ENCODE measurements at regions not wholly inside any gene's neighbourhood (a gene's known extent, or its start where the extent isn't known, plus 50 kb on each side); places are given as distances from the start of the nearest gene placed in this dataset.
A peak's percentile ranks its signal among the peaks of the same experiment; 100 is the strongest.

DNA sequence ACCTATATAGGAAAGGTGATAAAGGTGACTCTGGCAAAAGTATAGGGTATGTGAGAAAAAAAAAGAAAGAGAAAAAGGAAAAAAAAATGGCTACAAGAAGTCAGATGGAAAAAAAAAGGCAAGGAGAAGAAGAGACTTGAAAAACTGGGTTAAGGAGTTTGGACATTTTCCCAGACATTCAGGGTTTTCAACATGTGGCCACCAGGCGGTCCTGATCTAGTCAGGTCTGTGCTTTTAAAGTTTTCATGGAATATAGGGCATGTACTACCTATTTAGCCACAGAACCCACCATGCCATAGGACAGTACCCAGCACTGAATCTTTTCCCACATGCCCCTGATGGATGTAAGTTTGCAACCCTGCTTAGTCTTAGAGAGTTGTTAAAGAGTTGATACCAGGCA is 433.7 kb downstream of the MAFB start:
- Mint-ChIP-seq H3K27ac (no peak overlapping the region), H3K36me3 (peaks cover 2% of the 10 kb centered on the region), H3K4me3 (no peak overlapping the region), H3K27me3 (ENCODE audit: low read depth) (no peaks in the 10 kb centered on the region), H3K4me1 (peaks cover 3% of the 10 kb centered on the region), H3K9me3 (peaks cover 8% of the 10 kb centered on the region)
- DNase-seq (ENCODE audit: low spot score in 2 of 2, unreplicated experiment in 2 of 2), result no peak
- TF ChIP-seq, protein P1, sequence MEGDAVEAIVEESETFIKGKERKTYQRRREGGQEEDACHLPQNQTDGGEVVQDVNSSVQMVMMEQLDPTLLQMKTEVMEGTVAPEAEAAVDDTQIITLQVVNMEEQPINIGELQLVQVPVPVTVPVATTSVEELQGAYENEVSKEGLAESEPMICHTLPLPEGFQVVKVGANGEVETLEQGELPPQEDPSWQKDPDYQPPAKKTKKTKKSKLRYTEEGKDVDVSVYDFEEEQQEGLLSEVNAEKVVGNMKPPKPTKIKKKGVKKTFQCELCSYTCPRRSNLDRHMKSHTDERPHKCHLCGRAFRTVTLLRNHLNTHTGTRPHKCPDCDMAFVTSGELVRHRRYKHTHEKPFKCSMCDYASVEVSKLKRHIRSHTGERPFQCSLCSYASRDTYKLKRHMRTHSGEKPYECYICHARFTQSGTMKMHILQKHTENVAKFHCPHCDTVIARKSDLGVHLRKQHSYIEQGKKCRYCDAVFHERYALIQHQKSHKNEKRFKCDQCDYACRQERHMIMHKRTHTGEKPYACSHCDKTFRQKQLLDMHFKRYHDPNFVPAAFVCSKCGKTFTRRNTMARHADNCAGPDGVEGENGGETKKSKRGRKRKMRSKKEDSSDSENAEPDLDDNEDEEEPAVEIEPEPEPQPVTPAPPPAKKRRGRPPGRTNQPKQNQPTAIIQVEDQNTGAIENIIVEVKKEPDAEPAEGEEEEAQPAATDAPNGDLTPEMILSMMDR (IDR thresholded peaks at IDR 0.05; ENCODE audit: unreplicated experiment), result peak; percentile 30

DNA sequence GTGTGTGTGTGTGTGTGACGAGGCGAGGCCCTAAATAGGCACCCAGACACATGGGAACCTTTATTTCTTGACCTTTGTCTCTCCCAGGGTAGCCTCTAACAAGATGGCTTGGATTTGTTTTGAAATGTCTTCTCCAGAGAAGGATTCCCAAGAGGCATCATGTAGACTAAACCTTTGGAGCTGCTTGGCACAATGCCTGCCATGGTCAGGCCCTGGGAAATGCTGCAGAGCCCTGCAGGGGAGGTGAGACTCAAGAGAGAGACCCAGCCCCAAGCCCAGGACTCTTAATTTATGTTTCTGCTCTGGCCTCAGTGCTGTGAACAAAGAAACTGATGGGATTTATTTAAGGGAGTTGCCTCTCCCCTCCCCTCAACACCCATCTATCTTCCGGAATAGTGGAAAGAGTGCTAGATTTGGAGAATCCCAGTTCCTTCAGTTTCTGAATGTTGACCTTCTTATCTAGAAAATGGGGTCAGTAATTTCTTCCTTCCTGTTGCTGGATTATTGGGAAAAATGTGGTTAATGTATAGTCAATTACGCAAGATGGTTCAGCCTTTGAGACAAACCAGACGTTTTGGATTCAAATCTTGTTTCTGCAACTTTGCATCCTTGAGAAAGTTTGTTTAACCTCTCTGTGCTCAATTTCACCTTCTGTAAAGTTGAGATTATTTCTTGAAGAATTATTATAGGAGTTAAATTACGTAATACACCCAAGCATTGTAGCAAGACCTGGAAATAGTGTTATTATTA is 434.8 kb downstream of the MAFB start:
- Mint-ChIP-seq H3K4me1 (peaks cover 3% of the 10 kb centered on the region), H3K27ac (no peak overlapping the region), H3K4me3 (no peak overlapping the region), H3K27me3 (ENCODE audit: low read depth) (no peaks in the 10 kb centered on the region), H3K9me3 (peaks cover 13% of the 10 kb centered on the region), H3K36me3 (peaks cover 2% of the 10 kb centered on the region)
- TF ChIP-seq, protein P1 (IDR thresholded peaks at IDR 0.05; ENCODE audit: unreplicated experiment), result no peak
- DNase-seq (ENCODE audit: low spot score in 2 of 2, unreplicated experiment in 2 of 2), result no peak

DNA sequence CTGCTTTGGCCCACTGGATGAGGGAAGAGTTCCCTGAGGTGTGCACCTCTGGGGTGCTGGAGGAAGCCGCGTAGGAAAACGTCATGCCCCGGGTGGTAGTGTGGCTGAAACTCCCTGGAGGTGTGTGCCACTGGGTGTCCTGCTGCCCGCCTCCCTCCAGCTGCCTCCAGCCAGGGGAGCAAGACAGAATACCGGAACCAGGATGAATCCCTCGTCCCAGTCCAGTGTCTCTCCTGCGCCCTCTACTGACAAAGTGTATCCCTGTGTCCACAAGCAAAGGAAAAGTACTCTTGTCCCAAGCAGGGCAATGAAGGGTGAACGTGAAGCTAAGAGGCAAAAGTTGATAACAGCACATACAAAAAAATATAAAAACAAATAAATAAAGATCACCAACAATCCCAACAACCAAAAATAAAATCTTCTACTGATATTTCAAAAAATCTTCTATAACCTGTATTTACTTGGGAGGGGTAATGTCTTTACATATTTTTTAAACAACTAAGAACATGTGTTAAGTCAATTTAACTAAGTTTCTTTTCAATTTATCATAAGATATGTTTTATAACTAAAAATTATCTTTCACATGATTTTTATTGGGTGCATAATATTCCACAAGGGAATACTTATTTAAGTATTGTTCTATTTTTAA is 437.6 kb downstream of the MAFB start:
- H3K4me1 Mint-ChIP-seq, result peaks cover 3% of the 10 kb centered on the region
- no peak for DNase-seq (ENCODE audit: low spot score in 2 of 2, unreplicated experiment in 2 of 2)
- no peaks in the 10 kb centered on the region for H3K27me3 Mint-ChIP-seq (ENCODE audit: low read depth)
- no peak overlapping the region for H3K27ac Mint-ChIP-seq
- no peak overlapping the region for H3K4me3 Mint-ChIP-seq
- peaks cover 15% of the 10 kb centered on the region for H3K9me3 Mint-ChIP-seq
- TF ChIP-seq, protein P1 (IDR thresholded peaks at IDR 0.05; ENCODE audit: unreplicated experiment), result no peak
- peaks cover 2% of the 10 kb centered on the region for H3K36me3 Mint-ChIP-seq

DNA sequence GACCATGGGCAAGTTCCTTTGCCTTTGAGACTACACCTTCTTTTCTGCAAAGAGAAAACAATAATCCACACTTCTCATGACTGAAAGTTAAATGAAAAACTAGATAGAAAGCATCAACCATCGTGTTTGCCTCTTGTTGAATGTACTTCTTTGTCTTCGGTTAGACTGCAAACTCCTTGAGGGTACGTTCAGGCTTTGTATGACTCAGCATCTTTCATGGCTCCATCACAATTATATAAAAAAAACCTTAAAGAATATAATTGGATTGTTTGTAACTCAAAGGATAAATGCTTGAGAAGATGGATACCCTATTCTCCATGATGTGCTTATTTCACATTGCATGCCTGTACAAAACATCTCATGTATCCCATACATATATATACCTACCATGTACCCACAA is 439.2 kb downstream of the MAFB start:
- Mint-ChIP-seq H3K36me3 (peaks cover 2% of the 10 kb centered on the region), H3K9me3 (peaks cover 15% of the 10 kb centered on the region), H3K27ac (no peak overlapping the region), H3K4me1 (no peaks in the 10 kb centered on the region), H3K27me3 (ENCODE audit: low read depth) (no peaks in the 10 kb centered on the region), H3K4me3 (no peak overlapping the region)
- DNase-seq (ENCODE audit: low spot score in 2 of 2, unreplicated experiment in 2 of 2), result no peak
- TF ChIP-seq, protein P1 (IDR thresholded peaks at IDR 0.05; ENCODE audit: unreplicated experiment), result no peak

DNA sequence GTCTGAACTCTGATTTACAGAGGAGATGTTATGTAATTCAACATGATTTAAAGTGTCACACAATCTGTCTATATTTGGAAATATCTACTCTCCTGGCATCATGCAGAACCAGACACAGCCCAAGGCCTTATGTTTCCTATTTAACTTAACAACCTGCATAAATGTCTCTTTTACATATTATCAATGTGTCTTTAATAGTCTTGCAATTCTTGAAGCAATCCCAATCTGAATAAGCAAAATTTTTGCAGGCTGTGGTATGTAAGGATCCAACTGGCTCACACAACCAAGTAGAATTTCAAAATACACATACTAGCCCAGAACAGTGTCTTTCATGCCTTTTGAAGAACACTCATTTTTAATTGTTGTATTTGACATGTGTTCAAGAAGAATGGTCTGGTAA is 443.2 kb downstream of the MAFB start:
- Mint-ChIP-seq H3K4me3 (no peak overlapping the region), H3K9me3 (peaks cover 9% of the 10 kb centered on the region), H3K4me1 (no peaks in the 10 kb centered on the region), H3K27me3 (ENCODE audit: low read depth) (no peaks in the 10 kb centered on the region), H3K27ac (no peak overlapping the region), H3K36me3 (no peaks in the 10 kb centered on the region)
- TF ChIP-seq, protein P1 (IDR thresholded peaks at IDR 0.05; ENCODE audit: unreplicated experiment), result no peak
- DNase-seq (ENCODE audit: low spot score in 2 of 2, unreplicated experiment in 2 of 2), result no peak

Data from mesothelial cell of epicardium (in vitro differentiated cells).